ENCODE measurements at regions not wholly inside any gene's neighbourhood (a gene's known extent, or its start where the extent isn't known, plus 50 kb on each side); places are given as distances from the start of the nearest gene placed in this dataset.

- DNase-seq: no peak
- 83 to 86% (median 84%) methylated on average over 2 of the region's 2 CpGs for WGBS, 3 donors
- no peak overlapping the region for H3K4me3 ChIP-seq
- H3K27me3 ChIP-seq: no peaks in the 10 kb centered on the region
- H3K36me3 ChIP-seq: no peaks in the 10 kb centered on the region
- H3K4me1 ChIP-seq (ENCODE audit: insufficient read depth): no peaks in the 10 kb centered on the region
- no peak overlapping the region for H3K27ac ChIP-seq
- intact Hi-C loops (cut with DNase I): no loop called here
- no peaks in the 10 kb centered on the region for H3K9me3 ChIP-seq
- TF ChIP-seq CTCF (IDR thresholded peaks at IDR 0.05): no peak
- TF ChIP-seq EP300 (IDR thresholded peaks at IDR 0.05): no peak
- TF ChIP-seq POLR2A (IDR thresholded peaks at IDR 0.05): no peak
These were observed 1285.8 kb upstream of the SORCS1 start for GRCh38 chr10:108450280-108450679.

GRCh38 chr10:108445746-108446145, 1281.2 kb upstream of the SORCS1 start:
- TF ChIP-seq CTCF (IDR thresholded peaks at IDR 0.05): no peak
- no peak for TF ChIP-seq POLR2A (IDR thresholded peaks at IDR 0.05)
- TF ChIP-seq EP300 (IDR thresholded peaks at IDR 0.05): no peak
- 81 to 93% (median 83%) methylated on average over 3 of the region's 3 CpGs for WGBS, 3 donors
- no peaks in the 10 kb centered on the region for H3K27me3 ChIP-seq
- no peaks in the 10 kb centered on the region for H3K4me1 ChIP-seq (ENCODE audit: insufficient read depth)
- H3K9me3 ChIP-seq: no peaks in the 10 kb centered on the region
- DNase-seq: no peak
- intact Hi-C loops (cut with DNase I): no loop called here
- H3K4me3 ChIP-seq: no peak overlapping the region
- H3K27ac ChIP-seq: no peak overlapping the region
- no peaks in the 10 kb centered on the region for H3K36me3 ChIP-seq

- WGBS, 3 donors: 95 to 98% (median 97%) methylated on average over 2 of the region's 2 CpGs
- intact Hi-C loops (cut with DNase I): no loop called here
- Histone ChIP-seq H3K4me1 (ENCODE audit: insufficient read depth) (no peaks in the 10 kb centered on the region), H3K4me3 (no peak overlapping the region), H3K27ac (no peak overlapping the region), H3K9me3 (no peaks in the 10 kb centered on the region), H3K27me3 (no peaks in the 10 kb centered on the region), H3K36me3 (no peaks in the 10 kb centered on the region)
- TF ChIP-seq CTCF (IDR thresholded peaks at IDR 0.05) (no peak), POLR2A (IDR thresholded peaks at IDR 0.05) (no peak), EP300 (IDR thresholded peaks at IDR 0.05) (no peak)
- no peak for DNase-seq
These were observed 1279.1 kb upstream of the SORCS1 start for GRCh38 chr10:108443636-108444035.

GRCh38 chr10:108439397-108439796, 1274.9 kb upstream of the SORCS1 start:
- no peaks in the 10 kb centered on the region for H3K9me3 ChIP-seq
- no peaks in the 10 kb centered on the region for H3K4me1 ChIP-seq (ENCODE audit: insufficient read depth)
- no peaks in the 10 kb centered on the region for H3K27me3 ChIP-seq
- no peak overlapping the region for H3K27ac ChIP-seq
- WGBS, 3 donors: 81 to 83% (median 82%) methylated on average over 1 of the region's 1 CpG
- no peak for TF ChIP-seq EP300 (IDR thresholded peaks at IDR 0.05)
- no peaks in the 10 kb centered on the region for H3K36me3 ChIP-seq
- no peak overlapping the region for H3K4me3 ChIP-seq
- intact Hi-C loops (cut with DNase I): no loop called here
- DNase-seq: no peak

- H3K4me3 ChIP-seq: no peak overlapping the region
- H3K9me3 ChIP-seq: no peaks in the 10 kb centered on the region
- WGBS, 3 donors: 77 to 89% (median 85%) methylated on average over 6 of the region's 6 CpGs
- H3K36me3 ChIP-seq: no peaks in the 10 kb centered on the region
- intact Hi-C loops (cut with DNase I): no loop called here
- no peaks in the 10 kb centered on the region for H3K4me1 ChIP-seq (ENCODE audit: insufficient read depth)
- TF ChIP-seq EP300 (IDR thresholded peaks at IDR 0.05) (no peak), CTCF (IDR thresholded peaks at IDR 0.05) (no peak), POLR2A (IDR thresholded peaks at IDR 0.05) (no peak)
- no peak overlapping the region for H3K27ac ChIP-seq
- H3K27me3 ChIP-seq: no peaks in the 10 kb centered on the region
- DNase-seq: no peak
These were observed 1271.6 kb upstream of the SORCS1 start for GRCh38 chr10:108436096-108436495.

Data from ovary (tissue), 7 donors.